Neuronal stem cell (in vitro differentiated cells): ENCODE measurements at regions not wholly inside any gene's neighbourhood (a gene's known extent, or its start where the extent isn't known, plus 50 kb on each side); places are given as distances from the start of the nearest gene placed in this dataset.

Source experiments
- DNase-seq: peaks from one replicate; pipeline ENCODE4 v3.0.0-alpha.2; 2013; ENCODE audit warnings: low spot score
- H2AFZ ChIP-seq: one replicate; pipeline ENCODE4 v1.6.1; 2013; ENCODE audit warnings: mild to moderate bottlenecking, low read length, inconsistent platforms
- H2AK5ac ChIP-seq: 2 replicates; pipeline ENCODE4 v1.6.1; 2013; ENCODE audit warnings: low read depth, mild to moderate bottlenecking, inconsistent platforms, low read length, moderate library complexity, mixed read lengths
- H2BK120ac ChIP-seq: 2 replicates; pipeline ENCODE4 v1.6.1; 2013; ENCODE audit warnings: low read depth, mild to moderate bottlenecking, inconsistent platforms, low read length, moderate library complexity, mixed read lengths
- H2BK12ac ChIP-seq: one replicate; pipeline ENCODE4 v1.6.1; 2013; ENCODE audit warnings: low read length, inconsistent platforms
- H2BK15ac ChIP-seq: 2 replicates; pipeline ENCODE4 v1.6.1; 2013; ENCODE audit warnings: mild to moderate bottlenecking, low read length, inconsistent platforms, mixed read lengths
- H2BK5ac ChIP-seq: one replicate; pipeline ENCODE4 v1.6.1; 2013; ENCODE audit warnings: inconsistent platforms, mild to moderate bottlenecking, low read length, moderate library complexity
- H3K14ac ChIP-seq: one replicate; pipeline ENCODE4 v1.6.1; 2013; ENCODE audit warnings: low read length, inconsistent platforms
- H3K18ac ChIP-seq: 2 replicates; pipeline ENCODE4 v1.6.1; 2013; ENCODE audit warnings: low read length, inconsistent platforms
- H3K23ac ChIP-seq: 2 replicates; pipeline ENCODE4 v1.6.1; 2013; ENCODE audit warnings: low read depth, mild to moderate bottlenecking, mixed read lengths, low read length, inconsistent platforms; ENCODE audit not compliant: poor library complexity
- H3K27ac ChIP-seq: replicated peaks from 3 replicates; pipeline ENCODE4 v1.5.1; 2013; ENCODE audit warnings: low read length, inconsistent platforms
- H3K27me3 ChIP-seq, 3 experiments: 2 replicates each; pipeline ENCODE4 v1.6.1; 2013; ENCODE audit warnings: low read length in 3 of 3, mild to moderate bottlenecking in 2 of 3, inconsistent platforms in 1 of 3, low read depth in 1 of 3, mixed read lengths in 1 of 3, moderate library complexity in 1 of 3; ENCODE audit not compliant: control insufficient read depth in 3 of 3, insufficient read depth in 3 of 3
- H3K36me3 ChIP-seq, 2 donors: replicated peaks in 1 of 2; 2 replicates each; pipeline ENCODE4 v1.6.1; 2013; ENCODE audit warnings: low read length in 2 of 2; ENCODE audit not compliant: control insufficient read depth in 2 of 2, insufficient read depth in 2 of 2
- H3K4ac ChIP-seq: 2 replicates; pipeline ENCODE4 v1.6.1; 2013; ENCODE audit warnings: inconsistent platforms, mild to moderate bottlenecking, low read length, moderate library complexity
- H3K4me1 ChIP-seq, 2 donors: 1 replicate in 1 of 2; 2 replicates in 1 of 2; pipeline ENCODE4 v1.6.1; 2013; ENCODE audit warnings: low read length in 2 of 2, low read depth in 1 of 2; ENCODE audit not compliant: control insufficient read depth in 2 of 2, insufficient read depth in 1 of 2
- H3K4me2 ChIP-seq: one replicate; pipeline ENCODE4 v1.6.1; 2013; ENCODE audit warnings: mild to moderate bottlenecking, low read length, inconsistent platforms; ENCODE audit not compliant: insufficient read depth, poor library complexity, severe bottlenecking
- H3K4me3 ChIP-seq, 2 donors: 2 replicates each; pipeline ENCODE4 v1.5.1; 2013; ENCODE audit warnings: low read length in 2 of 2, mild to moderate bottlenecking in 2 of 2, inconsistent platforms in 1 of 2, moderate library complexity in 1 of 2
- H3K79me1 ChIP-seq: one replicate; pipeline ENCODE4 v1.6.1; 2013; ENCODE audit warnings: low read depth, mild to moderate bottlenecking, inconsistent platforms, low read length, moderate library complexity
- H3K9ac ChIP-seq: one replicate; pipeline ENCODE4 v1.6.1; 2013; ENCODE audit warnings: mild to moderate bottlenecking, low read depth, low read length, inconsistent platforms; ENCODE audit not compliant: poor library complexity
- H3K9me3 ChIP-seq, 2 donors: replicated peaks in 1 of 2; 2 replicates each; pipeline versions ENCODE3 to v1.6.1; 2013; ENCODE audit warnings: low read length in 2 of 2, mild to moderate bottlenecking in 2 of 2, inconsistent platforms in 1 of 2, low read depth in 1 of 2, mixed read lengths in 1 of 2, moderate library complexity in 1 of 2; ENCODE audit not compliant: control insufficient read depth in 2 of 2, insufficient read depth in 1 of 2
- H4K8ac ChIP-seq: one replicate; pipeline ENCODE4 v1.6.1; 2013; ENCODE audit warnings: low read depth, mild to moderate bottlenecking, inconsistent platforms, low read length, moderate library complexity
- H4K91ac ChIP-seq: one replicate; pipeline ENCODE4 v1.6.1; 2013; ENCODE audit warnings: low read length, low read depth, mild to moderate bottlenecking, inconsistent platforms; ENCODE audit not compliant: poor library complexity
- WGBS, 2 donors: extraction: QIAGEN DNeasy Blood & Tissue Kit; methylation state at CpG; one replicate each; pipeline ENCODE4 v1.1.7; 2013; ENCODE audit warnings: missing lambda C conversion rate in 2 of 2, mixed read lengths in 1 of 2; ENCODE audit not compliant: insufficient read length in 2 of 2, insufficient replicate concordance in 1 of 2; ENCODE audit errors: extremely low coverage in 2 of 2; 5-methylcytosine and 5-hydroxymethylcytosine counted together

- H3K9me3 ChIP-seq = no peaks in the 10 kb centered on the region
- no CpG with 5 or more reads among the region's 25 CpGs for WGBS, 2 donors
- peak overlapping the region; percentile 1 for H2BK5ac ChIP-seq
- no peak for DNase-seq
- no peak overlapping the region for H3K14ac ChIP-seq
- H3K9ac ChIP-seq = no peak overlapping the region
- no peaks in the 10 kb centered on the region for H3K27me3 ChIP-seq
- no peaks in the 10 kb centered on the region for H3K36me3 ChIP-seq
- H3K4ac ChIP-seq = no peak overlapping the region
- no peak overlapping the region for H3K4me3 ChIP-seq
- H3K4me1 ChIP-seq = peaks cover 2 to 24% of the 10 kb centered on the region in 2 donors
- H3K79me1 ChIP-seq = no peaks in the 10 kb centered on the region
- H3K4me2 ChIP-seq = no peak overlapping the region
- H2BK12ac ChIP-seq = no peak overlapping the region
- peak overlapping the region; percentile 56 for H4K8ac ChIP-seq
- H4K91ac ChIP-seq = peak overlapping the region; percentile 75
- H2BK120ac ChIP-seq = no peak overlapping the region
- peak overlapping the region; percentile 40 for H3K18ac ChIP-seq
- no peak overlapping the region for H3K27ac ChIP-seq
- H2BK15ac ChIP-seq = peak overlapping the region; percentile 86
- peak overlapping the region; percentile 69 for H2AFZ ChIP-seq
- H2AK5ac ChIP-seq = peak overlapping the region; percentile 8
- no peak overlapping the region for H3K23ac ChIP-seq
Observed at GRCh38 chr21:43355266-43355924, 71.5 kb downstream of the SIK1 start.

GRCh38 chr21:43354666-43355065 is 72.3 kb downstream of the SIK1 start:
- Histone ChIP-seq H3K27ac (no peak overlapping the region), H3K4ac (no peak overlapping the region), H3K79me1 (no peaks in the 10 kb centered on the region), H3K9me3 (no peaks in the 10 kb centered on the region), H2BK15ac (no peak overlapping the region), H2BK120ac (no peak overlapping the region), H2BK5ac (peak overlapping the region; percentile 78), H2BK12ac (no peak overlapping the region), H3K9ac (no peak overlapping the region), H3K23ac (no peak overlapping the region), H3K4me2 (no peak overlapping the region), H4K91ac (no peak overlapping the region), H2AFZ (no peak overlapping the region), H3K4me1 (peaks cover 2 to 24% of the 10 kb centered on the region in 2 donors), H3K4me3 (no peak overlapping the region), H3K14ac (no peak overlapping the region), H3K18ac (no peak overlapping the region), H2AK5ac (no peak overlapping the region), H4K8ac (no peak overlapping the region), H3K36me3 (no peaks in the 10 kb centered on the region), H3K27me3 (no peaks in the 10 kb centered on the region)
- no CpG with 5 or more reads among the region's 4 CpGs for WGBS, 2 donors
- DNase-seq = no peak

- Histone ChIP-seq H3K27ac (no peak overlapping the region), H3K79me1 (no peaks in the 10 kb centered on the region), H3K4me3 (no peak overlapping the region), H3K9ac (no peak overlapping the region), H3K36me3 (no peaks in the 10 kb centered on the region), H3K4me1 (peaks cover 2 to 24% of the 10 kb centered on the region in 2 donors), H3K27me3 (no peaks in the 10 kb centered on the region), H3K4me2 (no peak overlapping the region), H2BK12ac (no peak overlapping the region), H3K4ac (peak overlapping the region; percentile 48), H4K8ac (no peak overlapping the region), H3K23ac (peak overlapping the region; percentile 62), H3K9me3 (no peaks in the 10 kb centered on the region), H2AK5ac (peak overlapping the region; percentile 25), H4K91ac (peak overlapping the region; percentile 23), H3K18ac (peak overlapping the region; percentile 44), H2AFZ (no peak overlapping the region), H2BK15ac (peak overlapping the region; percentile 7), H3K14ac (no peak overlapping the region), H2BK5ac (peak overlapping the region; percentile 78), H2BK120ac (peak overlapping the region; percentile 26)
- no CpG with 5 or more reads among the region's 14 CpGs for WGBS, 2 donors
- no peak for DNase-seq
Observed at GRCh38 chr21:43354026-43354420, 72.9 kb downstream of the SIK1 start.

- H3K9ac ChIP-seq = no peak overlapping the region
- no CpG with 5 or more reads among the region's 28 CpGs for WGBS, 2 donors
Observed at GRCh38 chr21:43353282-43354025, 73.5 kb downstream of the SIK1 start.

More at GRCh38 chr21:43353282-43354025, 73.5 kb downstream of the SIK1 start:
- H3K14ac ChIP-seq = no peak overlapping the region
- no peaks in the 10 kb centered on the region for H3K79me1 ChIP-seq
- no peak overlapping the region for H3K4me2 ChIP-seq
- peak overlapping the region; percentile 25 for H2AK5ac ChIP-seq
- H2BK5ac ChIP-seq = peak overlapping the region; percentile 78
- peaks cover 2 to 24% of the 10 kb centered on the region in 2 donors for H3K4me1 ChIP-seq
- no peak overlapping the region for H2AFZ ChIP-seq
- no peak for DNase-seq
- peak overlapping the region; percentile 62 for H3K23ac ChIP-seq
- no peaks in the 10 kb centered on the region for H3K27me3 ChIP-seq
- H4K8ac ChIP-seq = no peak overlapping the region
- no peak overlapping the region for H2BK12ac ChIP-seq
- H3K36me3 ChIP-seq = no peaks in the 10 kb centered on the region
- H4K91ac ChIP-seq = peak overlapping the region; percentile 23
- peak overlapping the region; percentile 7 for H2BK15ac ChIP-seq
- peak overlapping the region; percentile 48 for H3K4ac ChIP-seq
- H3K4me3 ChIP-seq = no peak overlapping the region
- H2BK120ac ChIP-seq = peak overlapping the region; percentile 26
- peak overlapping the region; percentile 51 for H3K18ac ChIP-seq
- no peak overlapping the region for H3K27ac ChIP-seq
- H3K9me3 ChIP-seq = no peaks in the 10 kb centered on the region
